ENCODE measurements at regions not wholly inside any gene's neighbourhood (a gene's known extent, or its start where the extent isn't known, plus 50 kb on each side); places are given as distances from the start of the nearest gene placed in this dataset.

DNA sequence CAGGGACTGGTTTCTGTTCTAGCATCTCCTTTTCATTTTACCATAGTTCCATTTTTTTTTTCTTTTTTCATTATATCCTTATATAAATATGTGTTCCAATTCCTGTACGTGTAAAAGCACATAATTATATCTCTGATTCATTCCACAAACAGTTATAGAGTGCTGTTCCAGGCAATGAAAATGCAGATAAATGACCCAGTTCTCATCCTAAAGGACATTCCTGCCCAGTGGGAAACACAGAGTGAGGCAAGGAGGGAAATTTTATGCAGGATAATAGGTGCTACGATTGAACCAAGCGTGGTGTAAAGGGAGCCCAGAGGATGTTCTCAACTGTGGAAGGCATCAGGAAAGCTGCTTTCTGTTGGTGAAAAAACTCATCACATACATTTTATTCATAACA is 408.1 kb downstream of the GATA3 start:
- H3K4me2 ChIP-seq (ENCODE audit: control insufficient read depth, insufficient read depth), result no peak overlapping the region
- H3K4me1 ChIP-seq (ENCODE audit: control insufficient read depth, insufficient read depth, low read length), result no peaks in the 10 kb centered on the region
- no peaks in the 10 kb centered on the region for H3K27me3 ChIP-seq (replicated peaks in 1 of 2; ENCODE audit: control insufficient read depth in 2 of 2, insufficient read depth in 2 of 2, low read length in 1 of 2)
- no peak for ATAC-seq
- ChIA-PET CTCF (interaction anchor here (0.7 kb wide), 1 partner anchor 830 kb away, joined by 3 read pairs; no protein-coding TSS in a partner anchor), RAD21 (ENCODE audit: unreplicated experiment) (no interaction called here), SMC1A (ENCODE audit: uncharacterized antibody, unreplicated experiment) (interaction anchor here (0.9 kb wide), 1 partner anchor 10 kb away, joined by 3 read pairs; no protein-coding TSS in a partner anchor), POLR2A (no interaction called here)
- in situ Hi-C loops (cut with MboI) (no loop called here), intact Hi-C loops (cut with micrococcal nuclease; ENCODE audit: unreplicated experiment) (no loop called here)
- FAIRE-seq, result no peak
- H3K9me3 ChIP-seq (replicated peaks; ENCODE audit: control insufficient read depth, insufficient read depth, low read length), result no peaks in the 10 kb centered on the region; the same call in 2 of the 3 replicates
- no peak overlapping the region for H2AFZ ChIP-seq (ENCODE audit: control insufficient read depth, low read depth, low read length)
- WGBS (ENCODE audit: insufficient coverage, insufficient replicate concordance, low lambda C conversion rate, missing lambda C conversion rate), result 0% methylated on average over 3 of the region's 3 CpGs
- H3K9ac ChIP-seq (ENCODE audit: control insufficient read depth, insufficient read depth, low read length), result no peak overlapping the region
- H3K27ac ChIP-seq (ENCODE audit: control insufficient read depth, insufficient read depth), result no peak overlapping the region
- no peak for DNase-seq (ENCODE audit: low read depth, low spot score)
- no TSS peak for BruUV-seq (replicated peaks)
- H4K20me1 ChIP-seq (ENCODE audit: control insufficient read depth, insufficient read depth), result no peaks in the 10 kb centered on the region
- no peaks in the 10 kb centered on the region for H3K79me2 ChIP-seq (ENCODE audit: control insufficient read depth, insufficient read depth, low read length)
- no peak overlapping the region for H3K4me3 ChIP-seq
- H3K36me3 ChIP-seq (ENCODE audit: control insufficient read depth in 2 of 2, insufficient read depth in 2 of 2, low read length in 1 of 2), result no peaks in the 10 kb centered on the region
- TF ChIP-seq KLF5 (IDR thresholded peaks at IDR 0.05; ENCODE audit: partially characterized antibody) (no peak), WRNIP1 (IDR thresholded peaks at IDR 0.05; ENCODE audit: borderline replicate concordance, low read depth, low read length) (no peak), PAX8 (IDR thresholded peaks at IDR 0.05) (no peak), SIX5 (IDR thresholded peaks at IDR 0.05; ENCODE audit: low read depth, low read length, severe bottlenecking) (no peak), SMARCA5 (IDR thresholded peaks at IDR 0.05) (no peak), FOXM1 (IDR thresholded peaks at IDR 0.05; ENCODE audit: low read depth, low read length) (no peak), YY1 (IDR thresholded peaks at IDR 0.05; ENCODE audit: low read depth, low read length) (no peak), BCL11A (IDR thresholded peaks at IDR 0.05; ENCODE audit: low read depth, low read length) (no peak)
- TF ChIP-seq, protein P1, sequence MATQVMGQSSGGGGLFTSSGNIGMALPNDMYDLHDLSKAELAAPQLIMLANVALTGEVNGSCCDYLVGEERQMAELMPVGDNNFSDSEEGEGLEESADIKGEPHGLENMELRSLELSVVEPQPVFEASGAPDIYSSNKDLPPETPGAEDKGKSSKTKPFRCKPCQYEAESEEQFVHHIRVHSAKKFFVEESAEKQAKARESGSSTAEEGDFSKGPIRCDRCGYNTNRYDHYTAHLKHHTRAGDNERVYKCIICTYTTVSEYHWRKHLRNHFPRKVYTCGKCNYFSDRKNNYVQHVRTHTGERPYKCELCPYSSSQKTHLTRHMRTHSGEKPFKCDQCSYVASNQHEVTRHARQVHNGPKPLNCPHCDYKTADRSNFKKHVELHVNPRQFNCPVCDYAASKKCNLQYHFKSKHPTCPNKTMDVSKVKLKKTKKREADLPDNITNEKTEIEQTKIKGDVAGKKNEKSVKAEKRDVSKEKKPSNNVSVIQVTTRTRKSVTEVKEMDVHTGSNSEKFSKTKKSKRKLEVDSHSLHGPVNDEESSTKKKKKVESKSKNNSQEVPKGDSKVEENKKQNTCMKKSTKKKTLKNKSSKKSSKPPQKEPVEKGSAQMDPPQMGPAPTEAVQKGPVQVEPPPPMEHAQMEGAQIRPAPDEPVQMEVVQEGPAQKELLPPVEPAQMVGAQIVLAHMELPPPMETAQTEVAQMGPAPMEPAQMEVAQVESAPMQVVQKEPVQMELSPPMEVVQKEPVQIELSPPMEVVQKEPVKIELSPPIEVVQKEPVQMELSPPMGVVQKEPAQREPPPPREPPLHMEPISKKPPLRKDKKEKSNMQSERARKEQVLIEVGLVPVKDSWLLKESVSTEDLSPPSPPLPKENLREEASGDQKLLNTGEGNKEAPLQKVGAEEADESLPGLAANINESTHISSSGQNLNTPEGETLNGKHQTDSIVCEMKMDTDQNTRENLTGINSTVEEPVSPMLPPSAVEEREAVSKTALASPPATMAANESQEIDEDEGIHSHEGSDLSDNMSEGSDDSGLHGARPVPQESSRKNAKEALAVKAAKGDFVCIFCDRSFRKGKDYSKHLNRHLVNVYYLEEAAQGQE (IDR thresholded peaks at IDR 0.05; ENCODE audit: low read depth, low read length), result no peak
- TF ChIP-seq, protein P2, sequence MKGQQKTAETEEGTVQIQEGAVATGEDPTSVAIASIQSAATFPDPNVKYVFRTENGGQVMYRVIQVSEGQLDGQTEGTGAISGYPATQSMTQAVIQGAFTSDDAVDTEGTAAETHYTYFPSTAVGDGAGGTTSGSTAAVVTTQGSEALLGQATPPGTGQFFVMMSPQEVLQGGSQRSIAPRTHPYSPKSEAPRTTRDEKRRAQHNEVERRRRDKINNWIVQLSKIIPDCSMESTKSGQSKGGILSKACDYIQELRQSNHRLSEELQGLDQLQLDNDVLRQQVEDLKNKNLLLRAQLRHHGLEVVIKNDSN (IDR thresholded peaks at IDR 0.05; ENCODE audit: borderline replicate concordance, extremely low read length, insufficient read depth, low read depth, low read length), result no peak
- TF ChIP-seq, protein P3, sequence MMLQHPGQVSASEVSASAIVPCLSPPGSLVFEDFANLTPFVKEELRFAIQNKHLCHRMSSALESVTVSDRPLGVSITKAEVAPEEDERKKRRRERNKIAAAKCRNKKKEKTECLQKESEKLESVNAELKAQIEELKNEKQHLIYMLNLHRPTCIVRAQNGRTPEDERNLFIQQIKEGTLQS (IDR thresholded peaks at IDR 0.05; ENCODE audit: borderline replicate concordance, extremely low read depth, low read depth, low read length), result no peak
- TF ChIP-seq, protein P4, sequence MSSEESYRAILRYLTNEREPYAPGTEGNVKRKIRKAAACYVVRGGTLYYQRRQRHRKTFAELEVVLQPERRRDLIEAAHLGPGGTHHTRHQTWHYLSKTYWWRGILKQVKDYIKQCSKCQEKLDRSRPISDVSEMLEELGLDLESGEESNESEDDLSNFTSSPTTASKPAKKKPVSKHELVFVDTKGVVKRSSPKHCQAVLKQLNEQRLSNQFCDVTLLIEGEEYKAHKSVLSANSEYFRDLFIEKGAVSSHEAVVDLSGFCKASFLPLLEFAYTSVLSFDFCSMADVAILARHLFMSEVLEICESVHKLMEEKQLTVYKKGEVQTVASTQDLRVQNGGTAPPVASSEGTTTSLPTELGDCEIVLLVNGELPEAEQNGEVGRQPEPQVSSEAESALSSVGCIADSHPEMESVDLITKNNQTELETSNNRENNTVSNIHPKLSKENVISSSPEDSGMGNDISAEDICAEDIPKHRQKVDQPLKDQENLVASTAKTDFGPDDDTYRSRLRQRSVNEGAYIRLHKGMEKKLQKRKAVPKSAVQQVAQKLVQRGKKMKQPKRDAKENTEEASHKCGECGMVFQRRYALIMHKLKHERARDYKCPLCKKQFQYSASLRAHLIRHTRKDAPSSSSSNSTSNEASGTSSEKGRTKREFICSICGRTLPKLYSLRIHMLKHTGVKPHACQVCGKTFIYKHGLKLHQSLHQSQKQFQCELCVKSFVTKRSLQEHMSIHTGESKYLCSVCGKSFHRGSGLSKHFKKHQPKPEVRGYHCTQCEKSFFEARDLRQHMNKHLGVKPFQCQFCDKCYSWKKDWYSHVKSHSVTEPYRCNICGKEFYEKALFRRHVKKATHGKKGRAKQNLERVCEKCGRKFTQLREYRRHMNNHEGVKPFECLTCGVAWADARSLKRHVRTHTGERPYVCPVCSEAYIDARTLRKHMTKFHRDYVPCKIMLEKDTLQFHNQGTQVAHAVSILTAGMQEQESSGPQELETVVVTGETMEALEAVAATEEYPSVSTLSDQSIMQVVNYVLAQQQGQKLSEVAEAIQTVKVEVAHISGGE (CRISPR knock-in tag; IDR thresholded peaks at IDR 0.05), result no peak
- TF ChIP-seq, protein P5, sequence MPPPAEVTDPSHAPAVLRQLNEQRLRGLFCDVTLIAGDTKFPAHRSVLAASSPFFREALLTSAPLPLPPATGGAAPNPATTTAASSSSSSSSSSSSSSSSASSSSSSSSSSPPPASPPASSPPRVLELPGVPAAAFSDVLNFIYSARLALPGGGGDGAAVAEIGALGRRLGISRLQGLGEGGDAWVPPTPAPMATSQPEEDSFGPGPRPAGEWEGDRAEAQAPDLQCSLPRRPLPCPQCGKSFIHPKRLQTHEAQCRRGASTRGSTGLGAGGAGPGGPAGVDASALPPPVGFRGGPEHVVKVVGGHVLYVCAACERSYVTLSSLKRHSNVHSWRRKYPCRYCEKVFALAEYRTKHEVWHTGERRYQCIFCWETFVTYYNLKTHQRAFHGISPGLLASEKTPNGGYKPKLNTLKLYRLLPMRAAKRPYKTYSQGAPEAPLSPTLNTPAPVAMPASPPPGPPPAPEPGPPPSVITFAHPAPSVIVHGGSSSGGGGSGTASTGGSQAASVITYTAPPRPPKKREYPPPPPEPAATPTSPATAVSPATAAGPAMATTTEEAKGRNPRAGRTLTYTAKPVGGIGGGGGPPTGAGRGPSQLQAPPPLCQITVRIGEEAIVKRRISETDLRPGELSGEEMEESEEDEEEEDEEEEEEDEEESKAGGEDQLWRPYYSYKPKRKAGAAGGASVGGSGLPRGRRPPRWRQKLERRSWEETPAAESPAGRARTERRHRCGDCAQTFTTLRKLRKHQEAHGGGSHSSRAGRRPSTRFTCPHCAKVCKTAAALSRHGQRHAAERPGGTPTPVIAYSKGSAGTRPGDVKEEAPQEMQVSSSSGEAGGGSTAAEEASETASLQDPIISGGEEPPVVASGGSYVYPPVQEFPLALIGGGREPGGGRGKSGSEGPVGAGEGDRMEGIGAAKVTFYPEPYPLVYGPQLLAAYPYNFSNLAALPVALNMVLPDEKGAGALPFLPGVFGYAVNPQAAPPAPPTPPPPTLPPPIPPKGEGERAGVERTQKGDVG (CRISPR knock-in tag; IDR thresholded peaks at IDR 0.05), result no peak
